NCI-H524 (cell line): ENCODE measurements at regions not wholly inside any gene's neighbourhood (a gene's known extent, or its start where the extent isn't known, plus 50 kb on each side); places are given as distances from the start of the nearest gene placed in this dataset.

Experiments
- DNase-seq, 2 experiments: peaks; one replicate each; lab custom pipeline; 2025; lab: John Stamatoyannopoulos, UW

DNA sequence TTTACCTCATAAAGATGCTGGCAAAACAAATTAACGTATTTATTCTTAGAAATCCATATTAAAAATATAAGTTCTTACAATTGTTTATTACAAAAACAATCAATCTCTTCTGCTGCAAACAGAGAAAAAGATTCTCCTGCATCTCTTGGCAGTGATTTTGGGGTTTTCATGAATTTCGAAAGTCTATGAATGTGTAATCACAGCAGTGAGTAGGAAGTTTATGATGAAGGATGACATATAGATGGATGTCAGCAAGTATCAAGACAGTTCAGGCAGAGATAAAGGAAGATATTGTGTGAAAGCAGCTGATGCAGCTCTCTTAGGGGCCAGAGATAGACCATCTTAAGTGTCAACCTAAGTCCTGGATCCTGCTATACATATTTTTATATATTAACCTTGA is 196.9 kb upstream of the BANK1 start:
- DNase-seq = no peak

DNA sequence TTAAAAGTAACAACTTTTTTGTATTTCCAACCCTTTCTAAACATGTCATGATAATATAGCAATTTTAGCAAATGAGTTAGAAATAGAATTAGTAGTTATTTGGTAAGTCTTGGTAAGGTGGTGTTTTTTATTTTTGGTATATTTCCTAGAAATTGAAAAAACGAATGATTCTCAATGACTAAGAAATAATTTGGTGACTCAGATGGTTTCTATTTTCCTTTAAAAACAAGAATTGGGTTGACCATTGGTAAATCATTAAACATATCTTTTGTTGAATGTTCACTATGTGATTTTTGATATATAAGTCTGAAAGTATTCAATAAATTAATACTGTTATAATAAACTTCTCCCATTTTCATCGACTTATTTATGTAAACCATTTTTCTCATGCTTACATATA is 206.2 kb upstream of the BANK1 start:
- no peak for DNase-seq

DNA sequence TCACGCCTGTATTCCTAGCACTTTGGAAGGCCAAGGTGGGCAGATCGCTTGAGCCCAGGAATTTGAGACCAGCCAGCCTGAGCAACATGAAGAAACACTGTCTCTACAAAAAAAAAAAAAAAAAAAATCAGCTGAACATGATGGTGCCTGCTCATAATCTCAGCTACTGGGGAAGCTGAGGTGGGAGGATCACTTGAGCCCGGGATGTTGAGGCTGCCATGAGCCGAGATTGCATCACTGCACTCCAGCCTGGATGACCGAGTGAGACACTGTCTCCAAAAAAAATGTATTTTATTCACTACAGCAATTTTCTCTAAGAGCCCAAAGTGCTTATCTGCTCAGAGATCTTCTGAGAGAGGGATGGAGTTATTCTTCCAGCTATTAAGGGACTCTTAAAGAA is 215.8 kb upstream of the PPP3CA start:
- DNase-seq = no peak

DNA sequence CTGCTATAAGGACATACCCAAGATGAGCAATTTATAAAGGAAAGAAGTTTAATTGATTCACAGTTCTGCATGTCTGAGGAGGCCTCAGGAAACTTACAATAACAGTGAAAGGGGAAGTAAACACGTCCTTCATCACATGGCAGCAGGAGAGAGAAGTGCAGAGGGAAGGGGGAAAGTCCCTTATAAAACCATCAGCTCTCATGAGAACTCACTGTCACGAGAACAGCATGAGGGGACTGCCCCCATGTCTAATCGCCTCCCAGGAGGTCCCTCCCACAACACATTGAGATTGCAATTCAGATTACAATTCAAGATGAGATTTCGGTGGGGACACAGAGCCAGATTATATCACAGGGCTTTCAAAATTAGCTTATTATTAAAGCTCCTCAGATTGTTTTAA is 209.5 kb upstream of the PPP3CA start:
- no peak for DNase-seq

DNA sequence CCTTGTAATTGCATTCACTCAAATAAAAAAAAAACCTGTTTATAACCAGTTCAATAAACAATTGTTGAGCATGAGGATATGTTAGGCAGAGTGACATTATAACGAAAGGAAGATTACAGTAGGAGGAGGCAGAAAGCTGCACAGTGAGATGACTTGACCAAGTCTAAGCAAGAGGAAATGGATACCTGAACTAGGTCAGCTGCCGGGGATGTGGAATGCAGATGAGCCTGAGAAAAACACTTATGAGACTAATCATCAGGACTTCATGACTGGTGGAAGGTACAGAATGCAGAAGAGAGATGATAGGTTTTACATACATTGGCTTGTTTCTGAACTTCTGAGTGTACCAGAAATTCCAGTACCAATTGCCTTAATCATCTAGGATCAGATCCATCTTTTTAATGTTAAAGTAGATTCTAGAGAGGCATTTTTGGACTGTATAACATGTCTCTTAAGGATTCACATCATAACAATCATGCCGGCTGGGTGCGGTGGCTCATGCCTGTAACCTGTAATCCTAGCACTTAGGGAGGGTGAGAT is 208.1 kb upstream of the PPP3CA start:
- DNase-seq = no peak

DNA sequence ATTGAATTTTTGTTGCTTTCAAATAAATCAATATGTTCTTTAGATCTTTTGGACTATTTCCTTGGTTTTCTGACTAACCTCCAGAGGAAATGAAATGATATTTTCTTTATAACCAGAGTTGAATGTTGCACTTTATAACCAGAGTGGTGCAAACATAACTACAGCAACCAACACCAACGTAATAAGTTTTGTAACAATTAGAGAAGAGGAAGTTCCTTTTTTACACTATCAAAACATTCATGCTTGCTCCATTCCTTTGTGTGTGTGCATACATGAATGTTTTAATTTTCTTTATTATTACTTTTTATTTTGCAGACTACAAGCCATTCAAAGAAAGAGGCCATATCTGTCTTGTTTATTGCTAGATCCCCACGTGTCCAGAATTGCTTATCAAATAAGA is 193.0 kb upstream of the PPP3CA start:
- no peak for DNase-seq

DNA sequence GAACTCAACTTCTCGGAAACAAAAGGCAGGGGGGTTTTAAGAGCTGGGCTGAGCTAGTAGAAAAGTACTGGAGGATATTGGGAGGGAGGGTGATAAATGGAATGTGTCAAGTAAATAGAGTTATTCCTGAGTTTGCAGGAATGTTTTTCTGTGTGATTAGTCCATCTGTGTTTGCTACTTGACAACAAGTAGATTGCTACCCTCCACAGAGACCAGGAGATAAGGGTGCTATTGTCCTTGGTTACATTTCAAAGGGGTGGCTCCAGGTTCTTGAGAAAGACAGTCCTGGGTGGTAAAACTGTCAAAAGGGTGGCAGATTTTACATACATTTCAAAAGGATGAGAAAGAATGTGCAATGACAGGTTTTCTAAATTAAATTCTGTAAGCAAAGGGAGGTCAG is 181.2 kb upstream of the PPP3CA start:
- no peak for DNase-seq

DNA sequence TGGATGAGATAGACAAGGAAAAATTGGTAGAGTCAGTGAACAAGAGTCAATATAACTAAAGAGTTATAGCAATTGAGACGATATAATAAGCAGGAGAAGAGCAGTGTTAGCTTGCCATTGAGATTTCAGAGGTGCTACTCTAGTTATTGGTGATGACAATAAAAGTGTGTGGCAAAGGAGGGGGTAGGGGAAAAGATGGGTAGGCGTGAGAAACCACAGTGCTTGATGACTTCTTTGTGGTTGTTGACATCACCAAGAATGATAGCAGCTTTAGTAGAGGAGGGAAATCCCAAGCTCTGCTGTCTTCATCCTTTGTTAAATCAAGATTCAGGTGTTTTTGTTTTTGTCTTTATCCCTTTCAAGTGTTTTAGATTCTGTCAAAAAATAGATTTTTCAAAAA is 179.9 kb upstream of the PPP3CA start:
- DNase-seq = no peak

DNA sequence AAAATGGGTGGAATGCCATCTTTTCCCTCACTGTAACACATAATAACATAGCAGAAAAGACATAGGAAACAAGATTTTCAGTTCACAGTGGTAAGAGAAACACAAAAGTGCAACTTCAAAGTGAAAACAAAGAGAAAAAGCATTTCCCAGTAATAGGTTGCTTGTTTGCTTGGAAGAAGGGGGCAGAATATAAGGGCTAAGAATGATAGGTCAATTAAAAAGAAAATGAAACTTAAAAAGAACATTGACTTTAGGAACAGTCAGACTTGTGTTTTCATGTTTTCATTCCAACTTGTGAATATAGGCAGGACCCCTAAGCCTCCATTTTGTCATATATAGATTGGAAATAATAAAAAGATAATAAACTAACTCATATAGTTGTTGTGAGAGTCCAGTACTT is 168.2 kb upstream of the PPP3CA start:
- DNase-seq = no peak

DNA sequence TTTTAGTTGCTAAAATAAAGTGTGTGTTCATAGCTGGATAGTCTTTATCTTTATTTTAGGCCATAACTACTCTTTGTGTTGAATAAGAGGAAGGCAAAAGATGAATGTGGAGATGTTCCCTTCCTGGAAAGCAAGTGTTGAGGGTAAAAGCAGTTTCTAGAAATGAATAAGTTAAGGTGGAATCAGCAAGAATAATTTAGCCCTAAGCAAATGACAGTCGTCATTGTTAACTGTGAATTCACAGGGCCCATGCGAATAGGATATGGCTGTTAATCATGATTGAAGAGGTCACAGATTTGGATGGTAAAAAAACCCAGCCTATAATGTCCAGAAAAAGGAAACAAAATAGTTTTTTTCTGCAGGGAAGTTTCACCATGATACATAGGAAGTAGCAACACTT is 167.8 kb upstream of the PPP3CA start:
- DNase-seq = no peak

DNA sequence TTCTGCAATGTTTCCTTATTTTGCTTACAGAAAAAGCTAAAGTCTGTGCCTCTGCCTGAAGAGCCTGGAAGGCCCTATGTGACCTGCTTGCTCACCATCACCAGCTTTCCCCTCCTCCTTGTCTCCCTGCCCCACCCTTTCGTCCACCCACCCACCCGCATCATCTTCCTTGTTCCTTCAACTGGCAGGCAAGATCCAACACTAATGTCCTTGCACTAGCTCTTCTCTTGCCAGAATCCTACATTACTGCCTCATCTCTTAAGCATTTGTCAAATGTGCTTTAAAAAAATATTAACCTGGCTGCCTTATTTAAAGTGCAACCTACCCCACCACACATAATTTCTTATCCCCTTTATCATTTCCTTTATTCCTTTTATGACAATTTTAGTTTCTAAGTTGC is 165.1 kb upstream of the PPP3CA start:
- no peak for DNase-seq

DNA sequence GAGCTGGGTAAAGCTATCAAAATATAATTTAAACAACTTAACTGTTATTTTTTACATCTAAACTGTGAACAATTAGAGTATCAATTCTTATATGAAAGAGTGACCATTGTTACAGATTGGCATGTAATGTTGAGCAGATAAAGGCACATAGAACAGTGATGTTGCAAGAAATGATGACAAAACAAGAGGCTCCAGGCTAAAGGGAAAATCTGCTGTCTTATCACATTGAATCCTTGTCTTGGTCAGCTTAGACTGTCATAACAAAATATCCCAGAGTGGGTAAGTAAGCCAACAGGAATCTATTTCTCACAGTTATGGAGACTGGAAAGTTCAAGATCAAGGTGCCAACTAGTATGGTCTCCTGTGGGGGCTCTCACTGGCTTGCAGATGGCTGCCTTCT is 154.1 kb upstream of the PPP3CA start:
- no peak for DNase-seq

DNA sequence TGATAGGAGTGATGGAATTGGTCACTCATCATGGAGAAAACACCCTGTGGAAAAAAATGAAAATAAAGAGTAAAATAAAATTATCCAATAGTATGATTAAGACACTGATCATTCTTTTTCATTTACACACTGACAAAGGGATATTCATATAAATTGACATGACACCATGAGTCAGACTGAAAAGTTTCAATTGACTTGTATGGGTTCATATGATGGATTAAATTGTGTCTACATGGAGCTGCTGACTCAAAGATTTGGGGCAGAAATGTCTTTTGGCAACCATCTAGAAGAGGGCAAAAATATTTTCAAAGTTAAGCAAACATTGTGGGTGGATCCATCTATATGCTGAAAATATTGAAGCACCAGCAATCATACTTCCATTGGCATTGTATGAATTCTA is 153.4 kb upstream of the PPP3CA start:
- no peak for DNase-seq

DNA sequence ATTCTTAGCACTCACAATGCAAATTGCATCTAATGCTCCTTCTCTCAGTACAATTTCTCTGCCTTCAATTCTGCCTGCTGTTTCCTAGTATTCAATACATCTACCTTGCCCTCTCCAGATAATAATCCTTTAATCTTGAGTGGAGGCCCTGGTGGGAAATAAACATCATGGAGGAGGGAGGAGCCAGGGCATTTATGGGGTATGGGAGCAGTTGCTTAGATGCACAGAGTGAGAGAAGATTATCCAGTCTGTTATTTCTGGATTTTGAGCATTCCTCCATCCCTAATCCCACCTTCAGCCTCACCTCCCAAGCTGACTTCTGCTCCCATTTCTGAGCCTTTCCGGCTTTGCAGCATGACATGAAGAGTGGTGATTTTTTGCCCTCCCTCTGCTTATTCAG is 127.9 kb upstream of the PPP3CA start:
- DNase-seq = peak; percentile 58 to 86

DNA sequence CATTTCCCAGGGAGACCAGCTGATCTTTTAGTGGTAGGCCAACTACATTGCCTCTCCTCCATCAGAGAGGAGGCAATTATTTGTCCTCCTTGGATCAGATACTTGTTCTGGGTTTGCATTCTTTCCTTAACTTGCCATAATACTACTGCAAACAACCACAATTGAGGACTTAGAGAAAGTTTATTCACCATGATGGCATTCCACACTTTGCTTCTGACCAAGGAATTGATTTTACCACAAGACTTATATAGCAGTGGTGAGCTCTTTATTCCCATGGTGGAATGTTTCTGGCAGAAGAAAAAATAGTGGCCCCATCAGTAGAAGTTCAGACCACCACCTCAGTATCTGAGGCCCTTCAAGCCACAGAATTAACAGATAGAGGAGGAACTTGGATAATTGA is 123.9 kb upstream of the PPP3CA start:
- no peak for DNase-seq

DNA sequence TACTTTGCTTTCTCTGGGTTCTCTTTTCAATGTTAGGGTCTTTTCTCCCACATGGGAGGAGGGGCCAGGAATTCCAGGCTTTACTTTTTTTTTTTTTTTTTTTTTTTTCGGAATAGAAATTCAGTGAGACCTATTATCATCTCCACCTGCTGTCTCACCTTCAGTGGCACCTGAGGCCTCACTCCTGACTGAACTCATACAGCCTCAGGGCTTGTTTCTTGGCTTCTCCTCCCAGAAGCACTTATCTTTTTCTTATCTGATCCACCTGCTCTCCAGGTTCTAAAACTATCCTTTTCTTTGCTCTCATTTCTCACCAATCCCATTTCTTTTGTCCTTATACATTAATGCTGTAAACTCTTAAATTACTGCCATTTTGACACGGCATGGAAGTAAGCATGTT is 117.3 kb upstream of the PPP3CA start:
- DNase-seq = no peak

DNA sequence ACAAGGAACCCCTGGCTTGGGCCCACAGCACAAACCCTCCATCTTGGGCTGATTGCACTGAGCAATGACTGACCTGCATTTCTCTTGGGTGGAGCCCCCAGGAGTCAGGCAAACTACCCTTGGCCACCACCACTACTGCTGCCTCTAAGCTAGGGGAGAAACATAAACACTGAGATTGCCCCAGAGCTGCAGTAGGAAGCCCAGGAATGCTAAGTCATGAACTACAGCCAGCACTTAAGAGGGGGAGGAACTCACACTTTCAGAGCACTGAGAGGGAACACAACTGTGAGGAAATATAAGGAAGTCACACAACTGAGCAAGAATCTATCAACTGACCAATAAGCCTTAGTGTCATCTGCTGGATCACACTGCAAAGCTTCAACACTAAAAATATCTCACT is 111.6 kb upstream of the PPP3CA start:
- DNase-seq = no peak

DNA sequence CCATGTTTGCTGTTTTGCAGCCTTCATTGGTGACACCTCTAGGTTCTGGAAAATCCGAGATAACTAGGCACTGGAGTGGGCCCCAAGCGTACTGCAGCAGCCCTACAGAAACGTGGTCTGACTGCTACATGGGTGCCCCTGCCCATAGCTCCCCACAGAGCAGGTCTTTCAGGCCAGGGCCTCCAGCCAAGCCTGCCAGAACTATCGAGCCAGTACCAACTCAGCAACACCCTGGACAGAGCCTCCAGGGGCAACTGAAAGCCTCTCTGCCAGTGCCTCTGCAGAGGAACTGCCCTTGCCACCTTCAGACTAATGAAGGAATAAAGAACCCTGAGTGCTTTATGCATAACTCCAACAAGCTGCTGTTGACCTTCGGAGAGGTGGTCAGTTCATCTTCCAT is 111.1 kb upstream of the PPP3CA start:
- no peak for DNase-seq

DNA sequence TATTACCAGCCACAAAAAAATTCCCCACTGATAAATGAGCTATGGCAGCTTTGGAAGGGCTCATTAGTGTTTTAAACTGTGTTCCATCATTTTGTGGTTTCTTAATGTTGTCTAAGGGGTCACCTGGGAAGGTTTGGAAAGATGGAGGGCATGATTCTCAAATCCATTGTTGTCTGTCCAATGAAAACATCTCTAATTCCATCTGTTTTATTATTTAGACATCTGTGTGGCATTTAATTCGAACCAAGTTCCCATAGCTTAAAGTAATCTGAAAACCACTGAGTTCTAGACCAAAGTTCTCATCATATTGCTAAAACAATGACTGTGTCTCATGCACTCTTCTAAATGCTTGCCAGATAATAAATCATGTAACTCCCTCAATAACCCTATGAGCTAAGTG is 103.8 kb upstream of the PPP3CA start:
- no peak for DNase-seq

DNA sequence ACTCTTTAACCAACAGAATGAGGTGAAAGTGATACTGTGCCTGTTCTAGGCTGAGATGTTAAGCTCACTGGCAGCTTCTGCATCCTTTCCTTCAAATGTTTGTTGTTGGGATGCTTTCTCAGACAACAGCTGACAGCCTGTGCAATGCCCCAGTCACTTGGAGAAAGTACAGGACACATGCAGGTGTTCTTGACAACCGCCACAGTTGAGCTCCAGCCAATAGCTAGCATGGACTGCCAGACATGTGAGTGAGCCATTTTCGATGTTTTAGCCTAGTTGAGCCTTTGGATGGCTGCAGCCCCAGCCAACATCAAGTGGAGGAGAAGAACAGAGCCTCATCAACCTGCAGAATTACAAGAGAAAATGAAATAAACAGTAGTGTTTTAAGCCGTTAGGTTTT is 94.1 kb upstream of the PPP3CA start:
- no peak for DNase-seq

DNA sequence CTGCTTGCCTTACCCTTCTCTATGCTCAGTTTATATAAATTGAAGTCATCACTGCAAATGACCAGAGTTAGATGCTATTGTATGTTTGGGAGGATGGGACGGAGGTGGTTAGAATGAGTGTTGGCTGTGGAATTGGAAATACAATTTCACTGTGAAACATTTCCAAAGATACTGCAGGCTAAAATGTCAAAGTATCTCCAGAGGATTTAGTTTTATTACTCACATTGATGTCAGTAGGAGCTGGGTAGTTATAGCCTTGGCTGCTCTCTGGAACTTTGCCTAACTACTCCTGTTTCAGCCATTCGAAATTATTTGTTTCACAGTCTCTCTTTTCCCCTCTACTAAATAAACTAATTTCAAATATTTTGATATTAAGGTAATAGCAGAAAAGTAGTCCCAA is 92.6 kb upstream of the PPP3CA start:
- no peak for DNase-seq

DNA sequence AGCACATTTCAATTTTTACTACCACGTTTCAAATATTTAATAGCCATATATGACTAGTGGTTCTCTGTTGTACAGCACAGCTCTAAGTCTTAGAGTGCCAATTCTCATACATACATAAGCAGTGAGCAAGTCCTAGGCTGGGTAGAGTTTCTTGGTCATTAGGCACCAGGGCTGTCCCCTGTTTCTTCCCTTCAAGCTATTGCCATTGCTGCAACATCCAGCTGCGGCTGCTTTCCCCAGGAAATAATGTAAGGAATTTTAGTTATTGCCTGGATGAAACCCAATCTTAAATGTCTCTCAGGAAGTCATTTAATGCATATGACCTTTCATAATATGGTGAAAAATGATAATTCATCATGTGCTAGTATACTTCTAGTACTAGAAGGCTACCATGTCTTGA is 74.1 kb upstream of the PPP3CA start:
- DNase-seq = no peak

DNA sequence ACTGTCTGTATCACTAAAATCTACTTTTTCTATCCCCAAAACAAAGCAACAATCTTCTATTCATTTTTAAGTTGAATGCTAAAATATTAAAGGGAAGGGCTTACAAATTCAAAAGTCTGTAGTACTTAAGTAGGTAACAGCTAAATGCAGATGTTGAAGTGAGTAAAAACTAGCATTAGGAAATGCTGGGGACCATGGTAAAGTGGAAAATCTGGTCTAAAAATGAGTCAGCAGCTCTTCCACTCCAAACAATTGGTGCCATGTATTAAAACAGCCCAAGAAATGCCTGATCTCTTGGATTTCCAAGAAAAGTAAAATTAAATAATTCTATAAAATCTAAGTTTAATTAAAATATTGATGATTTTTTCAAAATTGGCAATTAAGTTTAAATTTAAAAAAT is 73.3 kb upstream of the PPP3CA start:
- no peak for DNase-seq

DNA sequence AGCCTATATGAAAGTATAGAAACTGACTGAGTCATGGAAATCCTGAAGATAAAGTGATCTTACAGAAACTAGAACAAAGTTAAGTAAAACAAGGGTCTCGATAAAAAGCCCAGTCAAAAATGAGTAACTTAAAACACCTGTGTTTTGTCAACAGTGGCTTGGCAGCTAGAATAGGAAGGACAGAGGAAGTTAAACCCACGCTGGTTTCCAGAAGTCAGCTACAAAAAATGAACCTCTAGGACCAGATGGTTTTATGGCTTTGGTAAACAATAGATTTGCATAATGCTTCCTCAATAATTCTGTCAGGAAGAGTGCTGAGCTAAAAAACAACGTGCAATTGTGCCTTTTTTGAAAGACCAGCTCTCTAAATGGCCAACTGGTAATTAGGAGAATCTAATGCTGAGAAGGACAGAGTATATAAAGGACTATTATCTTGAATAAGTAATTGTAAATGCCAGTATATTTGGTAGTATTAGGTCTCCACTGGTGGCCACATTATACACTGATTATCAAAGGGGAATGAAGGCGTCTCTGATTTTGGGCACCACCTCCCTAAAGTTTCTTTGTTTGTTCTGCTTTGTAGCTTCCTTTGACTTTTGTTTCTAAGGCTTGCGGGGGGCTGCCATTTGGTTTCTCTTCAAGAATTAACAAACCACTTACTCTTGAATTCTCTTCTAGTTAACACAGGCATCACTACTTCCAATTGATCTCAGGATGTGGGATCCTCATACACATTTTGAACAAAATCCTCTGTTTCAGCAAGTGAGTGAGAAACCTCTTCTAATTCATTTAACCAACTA is 72.2 kb upstream of the PPP3CA start:
- peak in 1 of 2 experiments; percentile 5 for DNase-seq
